ENCODE measurements at regions not wholly inside any gene's neighbourhood (a gene's known extent, or its start where the extent isn't known, plus 50 kb on each side); places are given as distances from the start of the nearest gene placed in this dataset.

- Mint-ChIP-seq H3K4me1 (ENCODE audit: low read depth, unreplicated experiment) (no peaks in the 10 kb centered on the region), H3K27ac (ENCODE audit: unreplicated experiment) (no peak overlapping the region), H3K27me3 (ENCODE audit: low read depth, unreplicated experiment) (peaks cover 34% of the 10 kb centered on the region), H3K4me3 (ENCODE audit: unreplicated experiment) (no peak overlapping the region), H3K9me3 (ENCODE audit: unreplicated experiment) (no peaks in the 10 kb centered on the region), H3K36me3 (ENCODE audit: low read depth, unreplicated experiment) (no peaks in the 10 kb centered on the region)
- no peaks in the 10 kb centered on the region for H3K4me1 ChIP-seq (ENCODE audit: insufficient read depth, low read length)
- no peak overlapping the region for H3K4me2 ChIP-seq (ENCODE audit: low read length)
- no peak for TF ChIP-seq EZH2 (IDR thresholded peaks at IDR 0.05; ENCODE audit: insufficient read depth, low read length)
- no peak for TF ChIP-seq CTCF (IDR thresholded peaks at IDR 0.05; ENCODE audit: insufficient read depth, low read depth, low read length)
- no peak overlapping the region for H3K27ac ChIP-seq (ENCODE audit: low read depth, low read length)
- no peak overlapping the region for H3K4me3 ChIP-seq (ENCODE audit: insufficient read depth, low read depth, low read length)
- FAIRE-seq (no peak), DNase-seq (ENCODE audit: low read depth) (no peak)
- no peaks in the 10 kb centered on the region for H4K20me1 ChIP-seq (ENCODE audit: insufficient read depth, low read length)
- no peaks in the 10 kb centered on the region for H3K27me3 ChIP-seq (ENCODE audit: insufficient read depth, low read length)
- no peak overlapping the region for H2AFZ ChIP-seq (ENCODE audit: low read depth, low read length)
- H3K79me2 ChIP-seq (ENCODE audit: insufficient read depth, low read length): no peaks in the 10 kb centered on the region
- no peak overlapping the region for H3K9ac ChIP-seq (ENCODE audit: low read length)
- H3K36me3 ChIP-seq (ENCODE audit: insufficient read depth, low read length): no peaks in the 10 kb centered on the region
- no peaks in the 10 kb centered on the region for H3K9me3 ChIP-seq (ENCODE audit: insufficient read depth, low read depth, low read length)
These were observed 112.6 kb downstream of the TMEM18 start for GRCh38 chr2:564471-565181.

GRCh38 chr2:563512-563911 lies 113.7 kb downstream of the TMEM18 start:
- H3K9me3 ChIP-seq (ENCODE audit: insufficient read depth, low read depth, low read length): no peaks in the 10 kb centered on the region
- no peak for DNase-seq (ENCODE audit: low read depth)
- H3K4me3 ChIP-seq (ENCODE audit: insufficient read depth, low read depth, low read length): no peak overlapping the region
- peaks cover 34% of the 10 kb centered on the region for H3K27me3 Mint-ChIP-seq (ENCODE audit: low read depth, unreplicated experiment)
- TF ChIP-seq EZH2 (IDR thresholded peaks at IDR 0.05; ENCODE audit: insufficient read depth, low read length): no peak
- TF ChIP-seq CTCF (IDR thresholded peaks at IDR 0.05; ENCODE audit: insufficient read depth, low read depth, low read length): no peak
- H3K27ac ChIP-seq (ENCODE audit: low read depth, low read length): no peak overlapping the region
- H3K27ac Mint-ChIP-seq (ENCODE audit: unreplicated experiment): no peak overlapping the region
- H3K27me3 ChIP-seq (ENCODE audit: insufficient read depth, low read length): no peaks in the 10 kb centered on the region
- H3K79me2 ChIP-seq (ENCODE audit: insufficient read depth, low read length): no peaks in the 10 kb centered on the region
- H3K4me3 Mint-ChIP-seq (ENCODE audit: unreplicated experiment): no peak overlapping the region
- no peak overlapping the region for H2AFZ ChIP-seq (ENCODE audit: low read depth, low read length)
- FAIRE-seq: no peak
- H4K20me1 ChIP-seq (ENCODE audit: insufficient read depth, low read length): no peaks in the 10 kb centered on the region
- H3K4me1 Mint-ChIP-seq (ENCODE audit: low read depth, unreplicated experiment): no peaks in the 10 kb centered on the region
- no peaks in the 10 kb centered on the region for H3K4me1 ChIP-seq (ENCODE audit: insufficient read depth, low read length)
- no peaks in the 10 kb centered on the region for H3K9me3 Mint-ChIP-seq (ENCODE audit: unreplicated experiment)
- H3K4me2 ChIP-seq (ENCODE audit: low read length): no peak overlapping the region
- no peaks in the 10 kb centered on the region for H3K36me3 ChIP-seq (ENCODE audit: insufficient read depth, low read length)
- no peaks in the 10 kb centered on the region for H3K36me3 Mint-ChIP-seq (ENCODE audit: low read depth, unreplicated experiment)
- H3K9ac ChIP-seq (ENCODE audit: low read length): no peak overlapping the region

Data from astrocyte (in vitro differentiated cells and primary cell).